HG03095 (cell line): ENCODE measurements at regions not wholly inside any gene's neighbourhood (a gene's known extent, or its start where the extent isn't known, plus 50 kb on each side); places are given as distances from the start of the nearest gene placed in this dataset.
"Not testable (repeated sequence)": the region's sequence is repeated elsewhere in the genome, so short reads cannot be mapped to it uniquely, and the experiment has no call there.

Source experiments
- ATAC-seq: cut with Tn5 transposase; IDR thresholded peaks from one replicate; pipeline ENCODE4 v1.9.1; 2021; ENCODE audit warnings: moderate library complexity; ENCODE audit not compliant: unreplicated experiment

DNA sequence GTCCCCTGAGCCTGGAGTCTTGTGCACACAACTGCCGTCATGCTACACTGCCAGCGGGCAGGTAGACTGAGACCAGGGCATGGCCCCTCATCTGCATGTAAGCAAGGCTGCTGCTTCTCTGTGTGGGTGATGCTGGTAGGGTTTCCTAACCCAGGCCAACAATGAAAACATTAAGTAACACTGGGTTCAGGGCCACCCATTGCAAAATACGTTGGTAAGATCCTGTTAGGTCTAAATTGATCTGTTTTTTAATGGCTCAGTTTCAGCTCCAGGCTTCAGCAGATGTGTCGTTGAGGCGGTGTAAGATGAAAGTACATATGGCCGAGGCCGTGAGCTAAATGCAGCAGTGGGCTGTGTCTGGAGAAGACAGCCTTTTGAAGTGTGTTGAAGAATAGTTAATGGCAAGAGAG is 383.4 kb downstream of the IRS2 start:
- no peak for ATAC-seq

DNA sequence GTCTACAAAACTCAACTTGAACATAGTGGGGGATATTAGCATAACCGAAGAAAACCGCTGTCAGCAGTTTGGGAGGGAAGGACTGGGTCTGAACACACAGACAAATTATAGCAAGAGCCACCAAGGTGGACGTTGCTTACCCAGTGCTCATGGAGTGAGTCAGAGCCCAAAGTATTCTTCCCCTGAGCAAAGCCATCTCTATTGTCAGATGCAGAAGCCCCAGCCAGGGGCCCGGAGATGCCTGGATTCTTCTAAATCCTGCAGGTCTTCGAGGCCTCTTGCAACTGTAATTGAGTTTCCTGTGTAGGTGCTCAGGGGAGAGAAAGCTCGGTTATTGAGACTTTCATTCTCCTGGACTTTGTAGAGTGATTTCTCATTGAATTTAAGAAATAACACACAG is 384.5 kb downstream of the IRS2 start:
- no peak for ATAC-seq

DNA sequence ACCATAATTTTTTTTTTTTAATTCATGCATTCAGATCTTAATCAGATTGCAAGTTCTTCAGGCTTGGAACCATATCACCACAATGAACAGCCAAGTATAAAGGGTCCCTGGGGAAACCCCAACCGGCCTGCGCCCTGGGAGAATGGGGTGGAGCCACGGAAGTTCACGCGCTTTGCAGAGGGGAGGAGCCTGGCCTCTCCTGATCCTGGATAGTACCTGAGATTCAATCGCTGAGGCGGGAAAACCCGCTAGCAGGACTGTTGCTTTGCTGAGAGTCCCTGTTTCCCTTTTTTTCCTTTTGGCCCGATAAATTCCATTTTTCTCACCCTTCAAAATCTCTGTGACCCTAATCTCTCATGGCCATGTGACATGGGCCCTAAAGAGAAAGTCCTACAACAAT is 385.1 kb downstream of the IRS2 start:
- ATAC-seq, result no peak

DNA sequence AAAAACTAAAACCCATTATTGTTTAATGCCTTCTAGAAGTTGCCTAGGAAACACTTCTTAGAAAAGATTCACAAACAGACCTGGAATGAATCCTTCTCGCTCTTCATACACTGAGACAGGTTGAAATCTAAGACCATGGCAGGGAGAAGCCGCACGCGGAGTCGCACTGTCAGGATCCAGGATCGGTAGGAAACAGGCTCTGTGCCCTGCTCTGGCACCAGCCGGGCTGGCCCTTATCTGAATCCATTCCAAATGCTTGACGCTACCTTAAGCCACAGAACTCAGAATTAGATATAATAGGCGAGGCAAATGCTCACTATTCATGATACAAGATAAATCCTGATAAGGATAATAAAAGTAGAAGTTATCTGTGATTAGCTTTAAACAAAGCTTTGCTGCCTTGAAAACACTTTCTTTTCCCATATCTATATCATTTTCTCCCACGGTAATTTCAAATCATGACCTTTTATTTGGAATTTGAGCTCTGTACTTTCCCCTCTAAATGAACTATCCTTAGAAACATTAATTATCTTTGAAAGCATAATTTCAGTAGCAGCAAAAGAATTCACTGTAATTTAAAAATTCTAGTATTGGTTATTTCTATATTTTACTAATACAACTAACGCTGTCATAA is 385.6 kb downstream of the IRS2 start:
- ATAC-seq, result no peak

DNA sequence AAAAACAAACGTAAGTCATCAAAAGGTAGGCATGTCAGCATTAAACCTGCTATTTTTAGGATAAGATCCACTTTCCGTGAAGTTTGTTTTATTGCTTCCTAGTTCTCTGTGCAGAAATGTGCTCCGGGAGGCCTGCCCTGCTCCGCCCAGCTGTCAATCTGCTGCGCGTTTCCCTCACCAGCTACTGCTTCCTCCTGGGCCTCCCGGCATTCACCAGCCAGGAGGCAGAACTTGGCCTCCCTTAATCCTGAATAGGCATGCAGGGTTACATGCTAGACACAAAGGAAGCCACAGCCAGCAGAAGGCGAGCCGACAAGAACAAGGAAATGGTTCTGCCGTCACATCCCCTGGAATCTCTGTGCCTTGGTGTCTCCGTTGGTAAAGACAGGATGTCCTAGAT is 386.2 kb downstream of the IRS2 start:
- ATAC-seq, result no peak

DNA sequence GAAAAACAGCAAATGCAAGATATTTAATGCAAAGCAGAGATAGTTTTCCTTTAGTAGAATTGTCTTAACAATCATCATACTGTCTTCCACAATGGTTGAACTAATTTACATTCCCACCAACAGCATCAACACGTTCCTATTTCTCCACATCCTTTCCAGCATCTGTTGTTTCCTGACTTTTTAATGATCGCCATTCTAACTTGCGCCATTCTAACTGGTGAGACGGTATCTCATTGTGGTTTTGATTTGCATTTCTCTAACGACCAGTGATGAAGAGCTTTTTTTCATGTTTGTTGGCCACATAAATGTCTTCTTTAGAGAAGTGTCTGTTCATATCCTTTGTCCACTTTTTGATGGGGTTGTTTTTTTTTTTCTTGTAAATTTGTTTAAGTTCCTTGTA is 388.3 kb downstream of the IRS2 start:
- not testable (repeated sequence) for ATAC-seq

DNA sequence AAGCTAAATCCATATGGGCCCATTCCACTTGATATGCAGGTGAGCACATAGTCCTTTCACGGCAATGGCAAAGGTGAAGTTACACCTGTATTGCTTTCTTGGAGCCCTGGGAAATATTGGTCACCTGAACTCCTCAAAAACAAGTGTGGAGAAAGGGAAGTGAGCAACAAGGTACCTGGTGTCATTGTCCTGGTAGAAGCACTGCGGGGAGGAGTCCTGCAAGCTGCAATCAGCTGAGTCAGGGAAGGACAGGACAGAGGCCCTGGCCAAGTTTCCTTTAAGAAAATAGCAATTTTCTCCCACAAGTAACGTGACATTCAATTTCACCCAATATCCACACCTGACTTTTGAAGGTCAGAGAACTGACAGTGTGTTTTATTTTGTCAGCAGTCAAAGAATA is 389.1 kb downstream of the IRS2 start:
- no peak for ATAC-seq

DNA sequence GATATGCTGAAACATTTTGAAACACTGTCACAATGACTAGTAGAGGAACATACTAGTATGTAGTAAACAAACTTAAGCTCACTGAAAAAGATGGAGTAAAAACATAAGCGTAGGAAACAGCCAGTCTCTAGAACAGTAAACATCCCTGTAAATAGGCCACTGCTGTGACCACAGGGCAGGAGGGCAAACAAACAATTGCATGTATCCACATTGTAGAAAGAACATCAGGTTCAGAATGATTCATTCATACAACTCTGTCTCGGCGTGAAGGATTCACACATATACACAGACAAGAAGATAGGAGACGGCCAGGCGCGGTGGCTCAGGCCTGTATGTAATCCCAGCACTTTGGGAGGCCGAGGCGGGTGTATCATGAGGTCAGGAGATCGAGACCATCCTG is 390.1 kb downstream of the IRS2 start:
- ATAC-seq, result no peak

DNA sequence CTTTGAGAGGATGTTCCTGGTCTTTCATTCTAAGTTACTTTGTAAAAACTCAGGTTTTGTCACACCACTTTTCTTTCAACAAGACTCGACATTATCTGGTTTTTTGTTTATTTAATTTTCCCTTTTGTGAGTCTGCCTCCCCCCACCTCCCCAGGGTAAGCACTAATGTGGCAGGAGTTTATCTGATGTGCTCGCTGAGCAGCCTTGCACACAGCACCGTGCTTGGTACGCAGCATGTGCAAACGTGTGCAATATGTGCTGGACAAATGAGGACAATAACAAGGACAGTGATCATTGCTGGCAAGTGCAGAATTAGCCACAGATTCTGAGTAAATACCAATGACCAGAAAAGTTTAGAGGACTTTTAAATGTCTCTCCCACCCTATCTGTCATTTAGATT is 391.4 kb downstream of the IRS2 start:
- ATAC-seq, result no peak

DNA sequence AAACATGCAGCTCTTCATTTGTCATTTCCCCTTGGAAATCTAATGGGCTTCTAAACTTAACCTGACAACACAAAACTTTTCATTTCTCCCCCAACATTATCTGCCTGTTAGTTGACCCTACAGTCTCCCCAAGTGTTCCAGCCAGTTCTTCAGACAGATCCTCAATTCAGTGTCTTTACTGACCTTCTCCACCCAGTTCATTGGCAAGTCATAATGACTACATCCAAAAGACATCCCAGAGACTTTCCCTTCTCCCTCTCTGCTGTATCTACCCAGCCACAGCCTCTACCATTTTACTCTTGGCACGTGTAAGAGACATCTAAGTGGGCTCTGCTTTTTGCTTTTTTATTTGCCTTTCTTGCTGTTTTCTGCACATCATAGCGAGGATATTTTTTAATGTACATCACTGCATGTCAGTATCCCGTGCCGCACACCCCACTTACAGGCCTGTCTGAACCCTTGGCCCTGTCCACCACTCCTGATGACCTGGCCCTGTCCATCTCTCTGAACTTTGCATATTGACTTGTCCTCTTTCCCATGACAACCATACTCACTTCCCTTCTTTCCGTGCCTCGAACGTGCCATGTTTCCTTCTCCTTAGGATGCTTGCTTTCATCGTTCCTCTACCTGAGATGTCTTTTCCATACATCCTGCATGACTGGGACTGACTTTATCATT is 391.9 kb downstream of the IRS2 start:
- ATAC-seq, result no peak

DNA sequence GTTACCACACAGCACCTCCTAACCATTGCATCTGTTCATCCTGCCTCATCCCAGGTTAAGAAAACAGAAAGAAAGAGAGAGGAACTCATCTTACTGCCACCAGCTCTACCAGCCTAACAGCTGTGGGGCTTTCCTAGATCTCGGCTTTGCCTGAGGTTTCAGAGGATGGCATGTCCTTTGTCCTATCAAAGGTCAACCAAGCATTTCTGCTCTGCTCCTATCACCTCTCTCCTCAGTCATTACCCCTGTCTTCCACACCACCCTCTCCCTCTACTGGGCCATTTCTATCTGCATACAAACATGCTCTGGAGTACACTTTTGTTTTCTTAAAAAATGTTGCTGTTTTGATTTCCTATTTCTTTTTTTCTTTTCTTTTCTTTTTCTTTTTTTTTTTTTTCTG is 393.3 kb downstream of the IRS2 start:
- no peak for ATAC-seq

DNA sequence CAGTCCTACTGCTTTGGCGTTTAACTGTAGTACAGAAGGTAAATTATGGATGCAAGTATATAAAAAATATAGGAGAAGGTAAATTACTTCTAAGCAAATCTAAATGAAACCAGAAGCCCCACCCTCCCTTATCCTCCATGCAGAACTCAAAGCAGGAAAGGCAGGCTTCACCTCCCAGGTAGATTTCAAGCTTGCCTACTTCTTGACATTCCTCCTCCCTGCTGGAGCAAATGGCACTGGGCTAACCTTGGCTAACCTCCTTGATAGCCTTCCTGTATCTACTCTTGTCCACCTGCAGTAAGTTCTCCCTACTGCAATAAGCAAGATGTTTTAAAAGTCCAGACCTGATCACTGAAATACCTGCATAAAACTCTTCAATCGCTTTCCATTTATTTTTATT is 396.0 kb downstream of the IRS2 start:
- ATAC-seq, result no peak

DNA sequence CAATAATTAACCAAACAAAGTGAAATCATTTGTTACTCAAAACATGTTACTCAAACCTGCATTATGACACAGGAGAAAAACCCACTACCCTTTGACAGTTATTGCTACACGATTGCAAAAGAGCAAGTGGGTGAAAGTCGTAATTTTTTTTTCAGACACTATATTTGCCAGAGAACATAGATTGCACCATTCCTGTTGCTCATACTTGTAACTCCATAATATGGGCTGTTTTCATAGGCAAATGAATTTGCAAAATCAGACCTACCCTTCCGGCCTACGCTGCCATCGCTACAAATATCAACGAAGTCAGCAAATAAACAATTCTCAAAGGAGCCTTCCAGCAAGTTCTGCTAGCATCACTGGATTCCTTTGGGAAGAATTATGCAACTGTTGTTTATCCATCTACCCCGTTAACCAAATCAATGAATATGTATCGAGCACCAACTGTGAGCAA is 396.5 kb downstream of the IRS2 start:
- no peak for ATAC-seq

DNA sequence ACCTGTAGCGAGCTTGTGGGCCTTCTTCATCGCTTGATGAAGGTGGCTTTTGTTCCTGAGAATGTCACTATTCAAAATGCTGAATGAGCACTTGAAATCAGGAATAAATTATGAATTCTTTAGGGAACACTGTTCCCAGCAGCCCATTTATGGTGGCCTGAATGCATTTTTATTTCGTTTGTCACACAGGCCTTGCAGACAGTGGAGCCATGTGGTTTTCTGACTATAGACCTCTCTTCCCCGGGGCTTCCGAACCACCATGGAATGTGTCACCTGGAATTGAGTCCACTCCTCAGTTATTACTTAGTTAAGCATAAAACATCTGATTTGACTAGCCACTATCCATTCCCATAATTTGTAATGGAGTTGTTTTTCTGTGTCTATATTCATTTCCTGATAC is 396.9 kb downstream of the IRS2 start:
- no peak for ATAC-seq

DNA sequence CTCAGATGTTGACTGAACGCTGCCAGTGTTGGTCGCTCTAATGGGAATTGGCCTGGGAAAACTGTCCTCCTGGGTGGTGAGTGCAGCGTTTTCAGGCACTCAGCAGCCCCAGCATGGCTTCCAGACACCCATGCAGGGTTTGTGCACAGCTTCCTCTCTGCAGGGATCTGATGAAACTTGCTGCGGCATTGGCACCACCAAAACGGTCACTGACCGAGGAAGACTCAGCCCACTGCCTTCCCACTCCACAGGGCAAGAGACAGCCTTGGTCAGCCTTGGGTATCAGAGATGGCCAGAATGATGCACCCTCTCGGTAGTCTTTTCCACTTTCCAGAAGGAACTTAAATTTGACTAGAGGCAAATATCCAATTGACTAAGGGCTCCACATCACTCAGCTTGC is 398.9 kb downstream of the IRS2 start:
- ATAC-seq, result no peak

DNA sequence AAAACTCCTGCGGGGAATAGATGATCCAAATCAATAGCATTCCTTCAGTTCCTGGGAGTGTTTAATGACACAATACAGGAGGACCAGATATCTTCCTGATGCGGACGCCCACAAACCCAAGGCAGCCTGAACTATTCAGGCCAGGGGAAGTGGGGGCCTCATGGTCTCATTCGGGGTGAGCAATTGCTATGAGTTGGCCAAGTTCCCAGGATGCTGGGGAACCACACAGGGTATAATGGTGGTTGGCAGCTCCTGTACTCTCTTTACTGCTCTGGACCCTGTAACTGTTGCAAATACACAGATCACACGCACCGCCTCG is 401.2 kb downstream of the IRS2 start:
- ATAC-seq, result no peak

DNA sequence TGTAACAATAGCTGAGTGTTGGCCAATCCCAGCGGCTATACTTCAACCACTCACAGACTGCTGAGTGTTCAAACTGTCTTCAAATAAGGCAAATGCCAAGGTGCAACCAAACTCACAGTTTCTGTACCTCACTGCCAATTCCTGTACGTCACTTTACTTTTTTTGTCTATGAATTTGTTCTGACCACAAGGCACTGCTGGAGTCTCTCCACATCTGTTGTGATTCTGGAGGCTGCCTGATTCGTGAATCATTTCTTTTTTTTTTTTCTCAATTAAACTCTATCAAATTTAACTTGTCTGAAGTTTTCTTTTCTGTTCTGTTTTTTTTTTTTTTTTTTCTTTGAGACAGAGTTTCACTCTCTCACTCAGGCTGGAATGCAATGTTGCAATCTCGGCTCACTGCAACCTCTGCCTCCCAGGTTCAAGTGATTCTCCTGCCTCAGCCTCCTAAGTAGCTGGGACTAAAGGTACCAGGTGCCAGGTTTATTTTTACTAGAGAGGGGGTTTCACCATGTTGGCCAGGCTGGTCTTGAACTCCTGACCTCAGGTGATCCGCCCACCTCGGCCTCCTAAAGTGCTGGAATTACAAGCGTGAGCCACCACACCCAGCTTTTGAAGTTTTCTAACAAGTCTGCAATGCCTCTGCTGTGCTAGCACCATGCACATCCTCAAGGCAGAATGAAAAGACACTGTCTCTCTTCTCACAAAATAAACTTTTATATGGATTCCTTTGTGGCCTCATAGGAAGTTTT is 401.7 kb downstream of the IRS2 start:
- ATAC-seq, result no peak

DNA sequence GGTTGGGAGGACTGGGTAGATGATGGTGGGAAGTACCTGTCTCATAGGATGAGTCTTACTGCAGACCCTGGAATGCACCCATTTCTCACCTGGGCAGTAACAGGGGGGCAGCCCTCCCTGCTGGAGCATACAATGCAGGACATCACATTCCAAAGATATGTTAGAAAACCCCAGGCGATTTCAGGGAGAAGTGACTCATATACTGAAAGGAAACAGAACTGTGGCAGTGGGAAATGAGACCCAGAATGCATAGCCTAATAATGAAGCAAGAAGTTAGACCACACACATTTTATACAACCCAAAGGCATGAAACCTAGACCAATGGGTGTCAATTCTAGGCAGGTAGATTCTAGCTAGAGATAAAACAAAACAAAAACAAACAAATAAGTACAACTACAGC is 402.7 kb downstream of the IRS2 start:
- ATAC-seq, result no peak

DNA sequence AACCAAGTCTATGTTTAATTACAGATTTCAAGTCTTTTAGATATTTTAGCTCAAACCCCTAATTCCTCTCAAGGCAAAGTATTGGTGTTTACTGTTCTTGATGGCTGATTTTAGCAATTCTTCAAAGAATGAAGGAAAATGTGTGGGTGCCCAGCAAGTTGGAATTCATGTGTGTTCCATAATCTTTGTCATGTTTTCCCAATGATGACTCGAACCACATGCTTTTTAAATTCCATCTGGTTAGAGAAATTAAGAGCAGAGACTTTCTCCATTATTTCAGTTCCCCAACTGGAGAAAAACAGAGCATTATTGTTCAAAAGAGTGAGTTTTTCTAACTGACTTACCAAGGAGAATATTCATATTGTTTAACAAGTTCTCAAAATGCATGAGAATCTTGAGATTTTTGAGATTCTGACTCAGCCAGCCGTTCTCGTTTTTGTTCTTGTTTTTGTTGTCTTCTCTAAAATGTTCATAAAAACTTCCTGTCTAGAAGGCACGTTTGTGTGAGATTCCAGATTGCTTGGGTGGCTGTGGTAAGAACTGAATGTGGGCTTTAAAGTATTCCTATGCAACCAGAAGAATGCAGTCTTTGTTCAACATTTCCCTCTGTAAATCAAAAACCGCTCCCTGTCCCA is 404.7 kb downstream of the IRS2 start:
- ATAC-seq, result no peak

DNA sequence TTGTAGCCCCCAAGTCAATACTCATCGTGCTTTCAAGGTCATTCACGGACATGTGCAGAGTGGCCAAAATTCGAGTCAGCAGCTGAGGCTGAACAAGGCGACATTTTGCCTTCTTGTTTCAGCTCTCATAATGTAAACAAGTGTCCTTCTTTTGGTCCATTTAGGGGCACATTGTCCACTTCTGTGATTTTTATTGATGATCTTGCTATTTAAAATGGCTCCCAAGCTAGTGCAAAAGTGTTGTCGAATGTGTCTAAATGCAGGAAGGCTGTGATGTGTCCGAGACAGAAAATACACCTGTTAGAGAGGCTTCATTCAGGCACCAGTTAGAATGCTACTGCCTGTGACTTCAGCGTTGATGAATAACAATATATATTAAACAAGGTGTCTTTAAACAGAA is 405.9 kb downstream of the IRS2 start:
- ATAC-seq, result no peak

DNA sequence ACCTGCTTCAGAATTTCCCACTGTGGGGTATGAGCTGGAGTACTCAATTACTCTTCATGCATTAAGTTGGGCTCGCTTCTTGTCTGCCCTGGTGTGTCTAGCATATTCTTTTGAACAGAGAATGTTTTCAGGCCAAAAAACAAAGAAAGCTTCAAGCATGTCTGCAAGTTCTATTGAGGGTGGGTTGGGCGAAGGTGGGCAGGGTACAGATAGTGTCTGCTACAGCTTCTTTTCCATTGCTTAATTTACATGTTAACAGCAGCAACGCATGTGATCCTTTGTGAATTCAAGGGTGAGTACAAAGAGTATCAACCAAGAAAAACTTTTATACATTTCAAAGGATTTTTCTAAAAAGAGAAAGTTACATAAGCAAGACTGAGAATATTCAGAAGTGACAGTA is 406.5 kb downstream of the IRS2 start:
- no peak for ATAC-seq

DNA sequence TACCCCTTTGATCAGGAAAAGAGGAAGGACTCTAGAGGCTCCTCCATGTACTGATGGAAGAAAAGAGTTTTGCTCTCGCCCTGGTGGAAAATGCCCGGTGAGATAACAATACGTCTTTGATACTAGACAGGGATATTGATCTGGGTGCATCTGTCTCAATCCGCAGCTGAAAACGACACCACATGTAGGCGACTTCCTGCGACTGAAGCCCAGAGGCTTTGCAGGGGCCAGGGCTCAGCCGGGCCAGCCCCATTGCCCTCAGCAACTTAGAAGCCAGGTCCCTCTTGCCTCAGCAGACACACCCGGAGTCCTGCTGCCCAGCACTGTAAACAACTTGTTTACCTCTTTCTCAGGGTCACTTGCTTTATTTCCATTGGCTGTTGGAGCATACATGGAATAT is 409.4 kb downstream of the IRS2 start:
- no peak for ATAC-seq
